Endothelial cell of umbilical vein (primary cell): ENCODE measurements at regions not wholly inside any gene's neighbourhood (a gene's known extent, or its start where the extent isn't known, plus 50 kb on each side); places are given as distances from the start of the nearest gene placed in this dataset.

Experiments used
- BruUV-seq: library from RNA; stranded (reverse); fragments of 400-500 nt; replicated peaks from 2 replicates; lab custom pipeline; 2021; lab: Mats Ljungman, UMichigan
- CTCF ChIA-PET: fragments of 300-600, 350-600 bp; sonication (Branson Sonifier 250); formaldehyde crosslinking; loops from one replicate; lab custom pipeline; 2021; ENCODE audit warnings: antibody characterized with exemption, inconsistent platforms; lab: Charles Lee
- POLR2A ChIA-PET: fragments of 300-600, 350-600 bp; sonication (Branson Sonifier 250); formaldehyde crosslinking; loops from one replicate; lab custom pipeline; 2021; ENCODE audit warnings: antibody characterized with exemption, inconsistent platforms; lab: Charles Lee
- DNase-seq: peaks from one replicate; pipeline ENCODE4 v3.0.0-alpha.2; 2011; ENCODE audit warnings: low read depth, low spot score
- FAIRE-seq: peaks from 2 replicates; lab custom pipeline; 2011; peaks lifted over from hg19 to GRCh38; lab: Jason Lieb, UNC
- H2AFZ ChIP-seq: 2 replicates; pipeline ENCODE4 v1.6.0; 2012; ENCODE audit warnings: low read depth, low read length, control low read depth, inconsistent platforms
- H3K27ac ChIP-seq: 2 replicates; pipeline ENCODE4 v1.5.1; 2011; ENCODE audit warnings: low read depth, mild to moderate bottlenecking, control low read depth, low read length, moderate library complexity; ENCODE audit not compliant: insufficient read depth
- H3K27me3 ChIP-seq, 2 experiments: 2 replicates each; pipeline versions ENCODE4 v1.6.0 to v1.6.1; 2011; ENCODE audit warnings: low read length in 2 of 2, mixed read lengths in 1 of 2; ENCODE audit not compliant: control insufficient read depth in 2 of 2, insufficient read depth in 2 of 2
- H3K36me3 ChIP-seq, 2 experiments: 2 replicates in 1 of 2; 3 replicates in 1 of 2; pipeline ENCODE4 v1.5.1; 2011; ENCODE audit warnings: low read length in 2 of 2, mild to moderate bottlenecking in 1 of 2, moderate library complexity in 1 of 2; ENCODE audit not compliant: control insufficient read depth in 2 of 2, insufficient read depth in 2 of 2; ENCODE audit errors: extremely low read depth in 1 of 2
- H3K4me1 ChIP-seq: 3 replicates; pipeline ENCODE4 v1.5.1; 2011; ENCODE audit warnings: mild to moderate bottlenecking, low read length; ENCODE audit not compliant: control insufficient read depth, insufficient read depth; ENCODE audit errors: extremely low read depth
- H3K4me2 ChIP-seq: 2 replicates; pipeline ENCODE4 v1.6.1; 2011; ENCODE audit warnings: low read length, control low read depth, mixed read lengths; ENCODE audit not compliant: insufficient read depth
- H3K4me3 ChIP-seq, 3 experiments: fragments of 200-600 bp in 1 of 3; sonication (generic), shearing (Covaris generic) in 1 of 3; replicated peaks in 1 of 3; 2 replicates each; pipeline ENCODE4 v1.5.1; 2011 to 2016; ENCODE audit warnings: control low read depth in 3 of 3, low read length in 3 of 3, mild to moderate bottlenecking in 2 of 3, inconsistent platforms in 1 of 3, low read depth in 1 of 3, moderate library complexity in 1 of 3; ENCODE audit not compliant: insufficient read depth in 1 of 3
- H3K79me2 ChIP-seq: 2 replicates; pipeline ENCODE4 v1.6.0; 2012; ENCODE audit warnings: low read length, inconsistent platforms; ENCODE audit not compliant: control insufficient read depth, insufficient read depth
- H3K9ac ChIP-seq: replicated peaks from 2 replicates; pipeline ENCODE3; 2011; ENCODE audit warnings: low read length, control low read depth; ENCODE audit not compliant: insufficient read depth; ENCODE audit errors: extremely low read depth
- H3K9me1 ChIP-seq: replicated peaks from 3 replicates; pipeline ENCODE4 v1.6.0; 2011; ENCODE audit warnings: mild to moderate bottlenecking, low read length; ENCODE audit not compliant: control insufficient read depth, insufficient read depth; ENCODE audit errors: extremely low read depth
- H3K9me3 ChIP-seq: replicated peaks from 2 replicates; pipeline ENCODE4 v1.5.1; 2012; ENCODE audit warnings: low read length, inconsistent platforms; ENCODE audit not compliant: control insufficient read depth, insufficient read depth
- H4K20me1 ChIP-seq: replicated peaks from 2 replicates; pipeline ENCODE3; 2011; ENCODE audit warnings: mild to moderate bottlenecking, low read length; ENCODE audit not compliant: control insufficient read depth, insufficient read depth; ENCODE audit errors: extremely low read depth
- CTCF ChIP-seq, 2 donors: IDR thresholded peaks; 1 replicate in 1 of 2; 2 replicates in 1 of 2; pipeline ENCODE4 v1.5.1; 2011; ENCODE audit warnings: low read length in 2 of 2, mild to moderate bottlenecking in 2 of 2, moderate library complexity in 2 of 2, control low read depth in 1 of 2, inconsistent platforms in 1 of 2, low read depth in 1 of 2; ENCODE audit not compliant: insufficient read depth in 1 of 2; ENCODE audit errors: extremely low read depth in 1 of 2
- EZH2 ChIP-seq: IDR thresholded peaks from 2 replicates; pipeline ENCODE4 v1.6.1; 2012; ENCODE audit warnings: borderline replicate concordance, low read depth, mild to moderate bottlenecking, moderate library complexity, low read length, inconsistent platforms; ENCODE audit not compliant: severe bottlenecking
- FOS ChIP-seq: IDR thresholded peaks from 2 replicates; pipeline ENCODE4 v1.6.1; 2011; ENCODE audit warnings: mild to moderate bottlenecking, low read length, moderate library complexity, borderline replicate concordance; ENCODE audit not compliant: insufficient read depth
- GATA2 ChIP-seq: IDR thresholded peaks from 2 replicates; pipeline ENCODE4 v1.7.0; 2011; ENCODE audit warnings: low read depth, mild to moderate bottlenecking, moderate library complexity, mixed read lengths, low read length; ENCODE audit not compliant: insufficient read length, insufficient read depth
- JUN ChIP-seq: IDR thresholded peaks from 2 replicates; pipeline ENCODE4 v1.6.1; 2011; ENCODE audit warnings: borderline replicate concordance, low read depth; ENCODE audit not compliant: insufficient read length, insufficient read depth
- MYC ChIP-seq: IDR thresholded peaks from one replicate; pipeline ENCODE4 v1.6.1; 2011; ENCODE audit warnings: mild to moderate bottlenecking, low read depth, low read length
- POLR2A ChIP-seq: IDR thresholded peaks from 2 replicates; pipeline ENCODE4 v1.6.1; 2012; ENCODE audit warnings: low read depth, mild to moderate bottlenecking, control low read depth, low read length
- POLR2AphosphoS5 ChIP-seq: IDR thresholded peaks from 2 replicates; pipeline ENCODE4 v1.6.1; 2012; ENCODE audit warnings: low read depth, mild to moderate bottlenecking, control low read depth, low read length, moderate library complexity; ENCODE audit not compliant: insufficient read depth
- dilution Hi-C: fragments of 300-500 bp; cut with MboI; formaldehyde crosslinking; loops from one replicate; pipeline ENCODE4 v1.15.0; 2019; ENCODE audit warnings: low sequenced_read_pairs; ENCODE audit not compliant: extremely low pct_ligation_motif_present
- intact Hi-C: fragments of 100-400 bp; cut with micrococcal nuclease; formaldehyde crosslinking; loops from one replicate; pipeline ENCODE4 v1.10.0; 2022
- TF ChIP-seq, protein P1 (sequence below): IDR thresholded peaks from 2 replicates; pipeline ENCODE4 v1.6.1; 2011; ENCODE audit not compliant: insufficient read depth, insufficient read length

- no TSS peak for BruUV-seq
Measured at GRCh38 chr4:81675791-81676393, 204.2 kb upstream of the RASGEF1B start.

More at GRCh38 chr4:81675791-81676393, 204.2 kb upstream of the RASGEF1B start:
- CTCF ChIA-PET: no interaction called here
- H3K79me2 ChIP-seq: no peaks in the 10 kb centered on the region
- H3K27ac ChIP-seq: no peak overlapping the region
- H4K20me1 ChIP-seq: no peaks in the 10 kb centered on the region
- no peak overlapping the region for H3K4me2 ChIP-seq
- no peak overlapping the region for H2AFZ ChIP-seq
- no peak for TF ChIP-seq EZH2
- no peak for TF ChIP-seq FOS
- TF ChIP-seq MYC: no peak
- TF ChIP-seq, protein P1, sequence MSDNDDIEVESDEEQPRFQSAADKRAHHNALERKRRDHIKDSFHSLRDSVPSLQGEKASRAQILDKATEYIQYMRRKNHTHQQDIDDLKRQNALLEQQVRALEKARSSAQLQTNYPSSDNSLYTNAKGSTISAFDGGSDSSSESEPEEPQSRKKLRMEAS: no peak
- TF ChIP-seq GATA2: no peak
- TF ChIP-seq POLR2AphosphoS5: no peak
- TF ChIP-seq POLR2A: no peak
- no peak for TF ChIP-seq CTCF (IDR thresholded peaks at IDR 0.05; ENCODE audit: extremely low read depth in 1 of 2, insufficient read depth in 1 of 2, low read depth in 1 of 2, low read length in 2 of 2)
- no peak for TF ChIP-seq JUN
- H3K4me3 ChIP-seq: no peak overlapping the region
- H3K9me1 ChIP-seq: no peaks in the 10 kb centered on the region
- DNase-seq (no peak), FAIRE-seq (no peak)
- no peaks in the 10 kb centered on the region for H3K36me3 ChIP-seq
- H3K9me3 ChIP-seq: no peaks in the 10 kb centered on the region
- intact Hi-C loops (no loop called here), dilution Hi-C loops (no loop called here)
- H3K27me3 ChIP-seq: no peaks in the 10 kb centered on the region
- H3K4me1 ChIP-seq: no peaks in the 10 kb centered on the region
- POLR2A ChIA-PET: no interaction called here
- no peak overlapping the region for H3K9ac ChIP-seq
